KMS-11 (cell line): ENCODE measurements at regions not wholly inside any gene's neighbourhood (a gene's known extent, or its start where the extent isn't known, plus 50 kb on each side); places are given as distances from the start of the nearest gene placed in this dataset.
"Not testable (repeated sequence)": the region's sequence is repeated elsewhere in the genome, so short reads cannot be mapped to it uniquely, and the experiment has no call there.

ENCODE experiments used
- H2AFZ ChIP-seq: fragments of 200-600 bp; sonication (generic); 2 replicates; pipeline ENCODE4 v1.6.1; 2016; ENCODE audit warnings: antibody characterized with exemption, mixed run types, low read depth
- H3K27ac ChIP-seq: fragments of 200-600 bp; sonication (generic); 2 replicates; pipeline ENCODE4 v1.6.1; 2016; ENCODE audit warnings: mild to moderate bottlenecking, mixed run types
- H3K27me3 ChIP-seq: fragments of 200-600 bp; sonication (generic); 2 replicates; pipeline ENCODE4 v1.6.1; 2017; ENCODE audit warnings: mild to moderate bottlenecking, low read depth, mixed run types, moderate library complexity; ENCODE audit not compliant: insufficient read depth
- H3K36me3 ChIP-seq: fragments of 200-600 bp; sonication (generic); 2 replicates; pipeline ENCODE4 v1.6.1; 2017; ENCODE audit warnings: mild to moderate bottlenecking, mixed run types; ENCODE audit not compliant: insufficient read depth
- H3K4me1 ChIP-seq: fragments of 200-600 bp; sonication (generic); 2 replicates; pipeline ENCODE4 v1.6.1; 2016; ENCODE audit warnings: mild to moderate bottlenecking, low read depth, mixed run types; ENCODE audit not compliant: poor library complexity, severe bottlenecking
- H3K4me2 ChIP-seq: fragments of 200-600 bp; sonication (generic); 2 replicates; pipeline ENCODE4 v1.7.0; 2016; ENCODE audit warnings: mild to moderate bottlenecking, mixed run types
- H3K4me3 ChIP-seq: fragments of 200-600 bp; sonication (generic); IDR thresholded peaks from 2 replicates; pipeline ENCODE4 v1.6.1; 2017; ENCODE audit warnings: low read depth, low read length, mixed read lengths; ENCODE audit not compliant: insufficient read depth
- H3K79me2 ChIP-seq: fragments of 200-600 bp; sonication (generic); 2 replicates; pipeline ENCODE4 v1.6.1; 2016; ENCODE audit warnings: low read depth, mixed run types; ENCODE audit not compliant: insufficient read depth
- H3K9ac ChIP-seq: fragments of 200-600 bp; sonication (generic); 2 replicates; pipeline ENCODE4 v1.6.1; 2016; ENCODE audit warnings: mild to moderate bottlenecking, mixed run types
- H4K20me1 ChIP-seq: fragments of 200-600 bp; sonication (generic); 2 replicates; pipeline ENCODE4 v1.6.1; 2016; ENCODE audit warnings: mild to moderate bottlenecking, mixed run types; ENCODE audit not compliant: insufficient read depth
- TF ChIP-seq, protein P1 (sequence below): fragments of 200-600 bp; sonication (generic); conservative IDR thresholded peaks from 2 replicates; pipeline ENCODE4 v1.6.1; 2017; ENCODE audit warnings: low read depth, mild to moderate bottlenecking, antibody characterized with exemption, low read length, moderate library complexity, mixed read lengths

DNA sequence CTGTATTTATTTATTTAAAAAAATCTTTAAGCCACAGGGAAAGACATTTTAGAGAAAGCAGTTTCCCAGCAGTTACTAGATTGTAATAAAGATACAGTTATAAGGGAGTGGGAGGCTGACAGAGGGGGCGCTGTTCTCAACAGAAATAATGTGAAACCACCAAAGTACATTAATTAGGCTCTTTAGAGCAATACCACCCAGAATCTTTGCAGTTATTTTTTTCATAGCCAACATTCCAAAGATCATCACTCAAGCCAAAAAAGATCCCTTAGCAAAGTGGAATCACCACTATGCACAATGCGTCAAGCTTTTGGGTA lies 331.3 kb upstream of the DEFB112 start:
- peak overlapping the region; percentile 60 for H3K4me2 ChIP-seq

DNA sequence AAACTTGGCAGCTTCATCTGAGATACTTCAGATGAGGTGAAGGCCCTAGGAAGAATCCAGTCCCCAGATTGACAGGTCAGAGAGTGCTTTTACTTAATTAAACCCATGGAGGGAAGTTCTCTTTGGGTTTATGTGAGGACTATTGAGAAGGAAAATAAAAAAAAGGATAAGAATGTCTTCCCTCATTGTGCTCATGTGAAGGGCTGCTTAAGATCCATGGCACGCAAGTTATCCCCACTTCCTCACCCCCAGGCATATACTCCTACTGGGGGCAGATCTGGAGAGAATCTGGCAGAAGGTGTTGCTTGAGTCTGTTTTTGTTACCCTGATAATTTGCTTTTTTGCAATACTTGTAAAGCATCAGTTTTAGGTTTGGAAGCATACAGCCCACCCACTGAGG lies 322.9 kb upstream of the TFAP2D start:
- H3K27me3 ChIP-seq = no peaks in the 10 kb centered on the region
- no peaks in the 10 kb centered on the region for H4K20me1 ChIP-seq
- H3K36me3 ChIP-seq = no peaks in the 10 kb centered on the region
- H3K4me3 ChIP-seq = no peak overlapping the region
- no peak overlapping the region for H3K4me2 ChIP-seq
- TF ChIP-seq, protein P1, sequence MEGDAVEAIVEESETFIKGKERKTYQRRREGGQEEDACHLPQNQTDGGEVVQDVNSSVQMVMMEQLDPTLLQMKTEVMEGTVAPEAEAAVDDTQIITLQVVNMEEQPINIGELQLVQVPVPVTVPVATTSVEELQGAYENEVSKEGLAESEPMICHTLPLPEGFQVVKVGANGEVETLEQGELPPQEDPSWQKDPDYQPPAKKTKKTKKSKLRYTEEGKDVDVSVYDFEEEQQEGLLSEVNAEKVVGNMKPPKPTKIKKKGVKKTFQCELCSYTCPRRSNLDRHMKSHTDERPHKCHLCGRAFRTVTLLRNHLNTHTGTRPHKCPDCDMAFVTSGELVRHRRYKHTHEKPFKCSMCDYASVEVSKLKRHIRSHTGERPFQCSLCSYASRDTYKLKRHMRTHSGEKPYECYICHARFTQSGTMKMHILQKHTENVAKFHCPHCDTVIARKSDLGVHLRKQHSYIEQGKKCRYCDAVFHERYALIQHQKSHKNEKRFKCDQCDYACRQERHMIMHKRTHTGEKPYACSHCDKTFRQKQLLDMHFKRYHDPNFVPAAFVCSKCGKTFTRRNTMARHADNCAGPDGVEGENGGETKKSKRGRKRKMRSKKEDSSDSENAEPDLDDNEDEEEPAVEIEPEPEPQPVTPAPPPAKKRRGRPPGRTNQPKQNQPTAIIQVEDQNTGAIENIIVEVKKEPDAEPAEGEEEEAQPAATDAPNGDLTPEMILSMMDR = no peak
- H3K79me2 ChIP-seq = no peaks in the 10 kb centered on the region
- H3K4me1 ChIP-seq = no peaks in the 10 kb centered on the region
- no peak overlapping the region for H2AFZ ChIP-seq
- H3K9ac ChIP-seq = no peak overlapping the region
- no peak overlapping the region for H3K27ac ChIP-seq

More for the DNA sequence above, 331.3 kb upstream of the DEFB112 start:
- TF ChIP-seq, protein P1 = peak; percentile 71; the same call in 1 of the 2 replicates
- no peaks in the 10 kb centered on the region for H3K36me3 ChIP-seq
- H3K27me3 ChIP-seq = no peaks in the 10 kb centered on the region
- no peak overlapping the region for H3K4me3 ChIP-seq
- H3K4me1 ChIP-seq = no peaks in the 10 kb centered on the region
- no peaks in the 10 kb centered on the region for H3K79me2 ChIP-seq
- peak overlapping the region; percentile 87; the same call in 1 of the 2 replicates for H2AFZ ChIP-seq
- no peaks in the 10 kb centered on the region for H4K20me1 ChIP-seq
- H3K9ac ChIP-seq = peak overlapping the region; percentile 41; the same call in 1 of the 2 replicates
- no peak overlapping the region for H3K27ac ChIP-seq

DNA sequence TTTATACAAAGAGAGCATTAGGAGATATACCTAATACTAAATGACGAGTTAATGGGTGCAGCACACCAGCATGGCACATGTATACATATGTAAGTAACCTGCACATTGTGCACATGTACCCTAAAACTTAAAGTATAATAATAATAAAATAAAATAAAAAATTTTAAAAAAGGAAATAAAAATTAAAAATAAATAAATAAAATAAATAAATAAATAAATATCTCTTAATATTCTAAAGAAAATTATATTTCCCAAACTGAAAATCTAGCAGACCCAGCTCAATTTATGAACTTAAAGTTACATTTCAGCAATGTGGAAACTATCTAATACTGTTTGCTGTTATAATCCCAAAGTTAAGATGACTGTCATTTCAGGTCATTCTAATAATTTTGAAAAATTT lies 319.2 kb upstream of the TFAP2D start:
- not testable (repeated sequence) for H3K4me2 ChIP-seq, H3K36me3 ChIP-seq, H3K4me1 ChIP-seq

DNA sequence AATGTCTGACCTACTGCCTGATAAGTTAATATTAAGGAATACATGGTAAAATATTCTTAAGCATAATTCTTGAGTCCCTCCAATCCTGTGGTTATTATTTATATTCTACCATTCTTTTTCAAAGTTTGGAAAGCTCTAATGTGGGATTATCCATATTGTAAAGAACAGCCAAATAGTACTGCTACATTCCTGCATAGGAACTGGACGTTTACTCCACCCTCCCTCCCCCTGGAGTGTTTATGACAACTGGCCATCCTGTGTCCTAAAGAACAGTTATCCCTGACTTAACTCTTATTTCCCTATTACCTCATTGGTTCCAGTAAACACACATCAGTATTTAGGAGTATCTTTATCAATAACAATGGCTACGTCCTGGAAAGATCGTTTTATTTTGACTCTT lies 308.7 kb upstream of the TFAP2D start:
- Histone ChIP-seq H3K4me2 (no peak overlapping the region), H3K4me1 (no peaks in the 10 kb centered on the region), H3K36me3 (no peaks in the 10 kb centered on the region), H4K20me1 (no peaks in the 10 kb centered on the region), H3K4me3 (no peak overlapping the region), H3K79me2 (no peaks in the 10 kb centered on the region), H3K27me3 (no peaks in the 10 kb centered on the region), H2AFZ (no peak overlapping the region), H3K27ac (no peak overlapping the region), H3K9ac (no peak overlapping the region)
- TF ChIP-seq, protein P1 = no peak

More for the DNA sequence above, 319.2 kb upstream of the TFAP2D start:
- not testable (repeated sequence) for H3K79me2 ChIP-seq, H3K27ac ChIP-seq, H4K20me1 ChIP-seq, H3K9ac ChIP-seq, H3K27me3 ChIP-seq, H2AFZ ChIP-seq, H3K4me3 ChIP-seq

DNA sequence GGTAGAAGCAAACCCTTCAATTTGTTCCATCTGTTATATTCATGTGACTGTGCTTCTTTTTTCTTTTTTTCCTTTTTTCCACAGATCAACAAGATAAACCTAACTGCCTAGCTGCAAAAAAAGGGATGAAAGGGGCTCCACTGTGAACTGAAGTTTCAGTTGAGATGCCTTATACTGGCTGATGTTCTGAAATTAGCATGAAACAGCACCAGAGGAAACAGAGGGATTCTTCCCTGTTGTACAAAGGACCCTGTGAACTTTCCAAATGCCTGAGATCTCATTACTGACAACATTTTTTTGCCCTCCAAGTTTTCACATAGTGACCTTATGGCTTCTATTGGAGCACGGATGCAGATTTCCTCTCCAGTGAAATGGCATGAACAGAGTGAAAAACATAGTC lies 302.7 kb upstream of the TFAP2D start:
- Histone ChIP-seq H3K79me2 (no peaks in the 10 kb centered on the region), H4K20me1 (no peaks in the 10 kb centered on the region), H3K4me3 (no peak overlapping the region), H3K27ac (no peak overlapping the region), H3K9ac (no peak overlapping the region), H3K4me2 (no peak overlapping the region), H3K4me1 (no peaks in the 10 kb centered on the region), H2AFZ (no peak overlapping the region), H3K36me3 (no peaks in the 10 kb centered on the region), H3K27me3 (no peaks in the 10 kb centered on the region)
- TF ChIP-seq, protein P1 = no peak

DNA sequence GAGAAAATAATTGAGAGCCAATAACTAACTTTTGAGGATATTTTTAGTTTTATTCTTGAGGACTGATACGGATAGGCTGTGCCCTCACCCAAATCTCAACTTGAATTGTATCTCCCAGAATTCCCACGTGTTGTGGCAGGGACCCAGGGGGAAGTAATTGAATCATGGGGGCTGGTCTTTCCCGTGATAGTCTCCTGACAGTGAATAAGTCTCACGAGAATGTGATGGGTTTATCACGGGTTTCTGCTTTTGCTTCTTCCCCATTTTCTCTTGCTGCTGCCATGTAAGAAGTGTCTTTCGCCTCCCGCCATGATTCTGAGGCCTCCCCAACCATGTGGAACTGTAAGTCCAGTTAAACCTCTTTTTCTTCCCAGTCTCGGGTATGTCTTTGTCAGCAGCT lies 292.3 kb upstream of the TFAP2D start:
- not testable (repeated sequence) for H4K20me1 ChIP-seq, H3K36me3 ChIP-seq, H3K79me2 ChIP-seq, H2AFZ ChIP-seq, H3K27ac ChIP-seq, H3K4me1 ChIP-seq, H3K27me3 ChIP-seq, H3K4me2 ChIP-seq, H3K9ac ChIP-seq, H3K4me3 ChIP-seq
